OCI-LY1 (cell line): ENCODE measurements at regions not wholly inside any gene's neighbourhood (a gene's known extent, or its start where the extent isn't known, plus 50 kb on each side); places are given as distances from the start of the nearest gene placed in this dataset.

Experiments used
- CTCF ChIP-seq: fragments of 200-600 bp; sonication (generic), shearing (Covaris generic); IDR thresholded peaks from 2 replicates; pipeline ENCODE4 v1.5.1; 2017; ENCODE audit warnings: mild to moderate bottlenecking, antibody characterized with exemption, low read length, moderate library complexity, mixed read lengths
- EZH2 ChIP-seq: fragments of 200-600 bp; sonication (generic), shearing (Covaris generic); IDR thresholded peaks from 2 replicates; pipeline ENCODE4 v1.8.0; 2017; ENCODE audit warnings: borderline replicate concordance, mixed run types, mild to moderate bottlenecking, antibody characterized with exemption, low read length, moderate library complexity, mixed read lengths

DNA sequence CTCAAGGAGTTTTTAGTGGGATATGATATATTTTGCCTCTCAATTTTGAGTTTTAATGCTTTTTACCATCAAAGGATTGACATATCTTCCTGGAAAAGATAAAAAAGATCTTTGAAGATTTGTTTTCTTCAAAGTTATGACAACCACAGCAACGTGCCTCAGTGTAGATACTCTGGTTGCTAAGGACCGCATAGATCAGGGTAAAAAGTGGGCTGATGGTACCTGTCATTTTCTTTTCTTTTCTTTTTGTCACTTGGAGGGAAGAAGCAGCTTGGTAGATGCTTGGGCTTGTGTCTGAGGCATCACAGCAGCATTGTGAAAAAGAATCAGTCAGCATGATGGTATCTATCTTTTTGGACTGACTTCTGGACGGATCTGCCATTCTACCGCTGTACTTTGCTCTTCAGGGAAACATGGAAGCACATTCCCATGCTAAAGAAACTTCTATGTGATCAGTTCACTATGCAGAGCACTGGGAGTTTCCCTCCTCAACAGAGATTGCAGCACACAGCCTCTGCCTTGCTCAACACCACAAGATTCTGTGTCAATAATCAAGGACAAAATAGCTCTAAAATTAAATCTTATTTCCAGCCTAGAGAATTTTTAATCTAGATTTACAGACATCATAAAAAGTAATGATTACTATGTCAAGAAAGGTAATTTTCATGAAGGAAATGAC lies 54.8 kb upstream of the SGK1 start:
- TF ChIP-seq EZH2 (no peak), CTCF (no peak)
